ENCODE measurements at regions not wholly inside any gene's neighbourhood (a gene's known extent, or its start where the extent isn't known, plus 50 kb on each side); places are given as distances from the start of the nearest gene placed in this dataset.

DNA sequence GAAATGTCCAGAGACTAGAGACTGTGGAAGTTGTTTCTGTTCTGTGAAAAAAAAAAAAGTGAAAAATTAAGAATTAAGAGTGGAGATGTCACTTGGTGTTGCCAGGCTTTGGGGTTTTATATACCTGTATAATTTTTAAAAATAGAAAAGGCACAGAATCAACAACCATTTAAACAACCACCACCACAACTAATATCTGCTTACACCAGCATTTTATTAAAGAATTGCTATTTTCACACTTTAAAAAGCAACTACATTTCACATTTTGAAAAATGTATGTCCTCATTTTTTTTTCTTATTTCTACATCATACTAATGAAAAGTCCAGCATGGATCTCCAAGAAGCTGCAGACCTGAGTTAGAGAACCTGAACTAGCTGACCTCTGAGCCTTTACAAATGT lies 167.5 kb upstream of the DTNA start:
- intact Hi-C loops (cut with DNase I) = no loop called here
- Histone ChIP-seq H3K9me3 (no peaks in the 10 kb centered on the region), H3K27ac (no peak overlapping the region), H3K36me3 (no peaks in the 10 kb centered on the region), H3K27me3 (ENCODE audit: low read depth) (no peaks in the 10 kb centered on the region), H3K4me3 (no peak overlapping the region), H3K4me1 (no peaks in the 10 kb centered on the region)
- DNase-seq (no peak), ATAC-seq (no peak)
- TF ChIP-seq, protein P1, sequence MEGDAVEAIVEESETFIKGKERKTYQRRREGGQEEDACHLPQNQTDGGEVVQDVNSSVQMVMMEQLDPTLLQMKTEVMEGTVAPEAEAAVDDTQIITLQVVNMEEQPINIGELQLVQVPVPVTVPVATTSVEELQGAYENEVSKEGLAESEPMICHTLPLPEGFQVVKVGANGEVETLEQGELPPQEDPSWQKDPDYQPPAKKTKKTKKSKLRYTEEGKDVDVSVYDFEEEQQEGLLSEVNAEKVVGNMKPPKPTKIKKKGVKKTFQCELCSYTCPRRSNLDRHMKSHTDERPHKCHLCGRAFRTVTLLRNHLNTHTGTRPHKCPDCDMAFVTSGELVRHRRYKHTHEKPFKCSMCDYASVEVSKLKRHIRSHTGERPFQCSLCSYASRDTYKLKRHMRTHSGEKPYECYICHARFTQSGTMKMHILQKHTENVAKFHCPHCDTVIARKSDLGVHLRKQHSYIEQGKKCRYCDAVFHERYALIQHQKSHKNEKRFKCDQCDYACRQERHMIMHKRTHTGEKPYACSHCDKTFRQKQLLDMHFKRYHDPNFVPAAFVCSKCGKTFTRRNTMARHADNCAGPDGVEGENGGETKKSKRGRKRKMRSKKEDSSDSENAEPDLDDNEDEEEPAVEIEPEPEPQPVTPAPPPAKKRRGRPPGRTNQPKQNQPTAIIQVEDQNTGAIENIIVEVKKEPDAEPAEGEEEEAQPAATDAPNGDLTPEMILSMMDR (IDR thresholded peaks at IDR 0.05) = no peak

DNA sequence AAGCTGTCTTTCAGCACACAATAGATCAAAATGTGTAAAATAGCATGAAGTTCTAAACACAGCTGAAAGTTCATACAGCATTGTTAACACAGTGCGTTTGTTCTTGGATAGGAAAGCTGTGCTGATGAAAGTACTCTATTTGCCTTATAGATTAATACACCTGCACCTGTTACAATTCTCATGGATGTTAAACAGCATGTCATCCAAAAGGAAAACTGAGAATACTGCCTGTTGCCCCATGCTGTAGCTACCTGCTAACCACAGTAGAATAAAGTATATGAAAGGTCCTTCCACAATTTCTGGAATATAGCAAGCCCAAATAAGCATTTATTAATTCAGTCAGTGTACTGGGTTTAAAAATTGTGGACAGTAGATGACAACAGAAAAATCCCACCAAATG lies 166.7 kb upstream of the DTNA start:
- no peak for DNase-seq
- Histone ChIP-seq H3K4me1 (no peaks in the 10 kb centered on the region), H3K4me3 (no peak overlapping the region), H3K9me3 (no peaks in the 10 kb centered on the region), H3K27me3 (ENCODE audit: low read depth) (no peaks in the 10 kb centered on the region), H3K36me3 (no peaks in the 10 kb centered on the region), H3K27ac (no peak overlapping the region)
- no peak for ATAC-seq
- TF ChIP-seq, protein P1 (IDR thresholded peaks at IDR 0.05) = no peak
- intact Hi-C loops (cut with DNase I) = no loop called here

DNA sequence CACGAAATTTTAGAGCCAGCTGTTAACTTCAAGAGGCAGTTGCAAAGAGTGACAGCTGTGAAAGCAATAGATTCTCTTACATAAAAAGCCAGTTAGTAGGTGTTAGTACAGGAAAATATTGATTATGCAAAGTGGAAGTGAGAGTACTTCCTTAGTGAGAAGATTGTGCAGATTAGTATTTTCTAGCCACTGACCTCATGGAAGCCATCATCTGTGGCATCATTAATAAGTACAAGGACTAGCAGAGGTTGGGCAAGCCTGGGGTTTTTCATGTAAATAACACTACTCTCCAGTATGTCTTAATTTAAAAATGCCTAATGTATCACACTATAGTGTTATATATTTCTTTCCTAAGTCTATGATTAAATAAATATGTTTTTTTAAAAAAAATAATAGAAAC lies 166.2 kb upstream of the DTNA start:
- no peaks in the 10 kb centered on the region for H3K9me3 ChIP-seq
- DNase-seq = no peak
- intact Hi-C loops (cut with DNase I) = no loop called here

DNA sequence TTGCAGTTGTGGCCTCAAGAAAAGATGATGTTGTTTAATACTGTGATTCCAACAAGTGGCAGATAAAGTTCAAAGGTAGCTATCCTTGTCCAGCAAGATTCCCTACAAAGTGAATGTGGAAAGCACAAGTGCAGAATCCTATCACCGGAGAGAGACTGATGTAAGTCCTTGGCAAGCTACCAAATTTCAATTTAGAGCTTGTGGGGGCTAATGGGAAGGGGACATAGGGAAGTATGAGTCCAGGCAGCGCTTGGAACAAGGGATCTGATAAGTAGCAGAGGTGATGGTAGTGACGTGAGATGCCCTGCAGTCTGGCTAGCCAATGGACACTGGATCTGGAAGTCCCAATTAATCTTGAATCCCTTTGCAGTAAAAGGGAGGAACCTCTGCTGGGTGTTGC lies 165.2 kb upstream of the DTNA start:
- ATAC-seq (no peak), DNase-seq (no peak)
- intact Hi-C loops (cut with DNase I) = no loop called here
- Histone ChIP-seq H3K27ac (no peak overlapping the region), H3K36me3 (no peaks in the 10 kb centered on the region), H3K9me3 (no peaks in the 10 kb centered on the region), H3K4me1 (no peaks in the 10 kb centered on the region), H3K27me3 (ENCODE audit: low read depth) (no peaks in the 10 kb centered on the region), H3K4me3 (no peak overlapping the region)
- TF ChIP-seq, protein P1 (IDR thresholded peaks at IDR 0.05) = no peak

More for the DNA sequence above, 166.2 kb upstream of the DTNA start:
- no peak for ATAC-seq
- H3K27me3 ChIP-seq (ENCODE audit: low read depth) = no peaks in the 10 kb centered on the region
- no peak overlapping the region for H3K27ac ChIP-seq
- H3K36me3 ChIP-seq = no peaks in the 10 kb centered on the region
- no peaks in the 10 kb centered on the region for H3K4me1 ChIP-seq
- TF ChIP-seq, protein P1 (IDR thresholded peaks at IDR 0.05) = no peak
- H3K4me3 ChIP-seq = no peak overlapping the region

DNA sequence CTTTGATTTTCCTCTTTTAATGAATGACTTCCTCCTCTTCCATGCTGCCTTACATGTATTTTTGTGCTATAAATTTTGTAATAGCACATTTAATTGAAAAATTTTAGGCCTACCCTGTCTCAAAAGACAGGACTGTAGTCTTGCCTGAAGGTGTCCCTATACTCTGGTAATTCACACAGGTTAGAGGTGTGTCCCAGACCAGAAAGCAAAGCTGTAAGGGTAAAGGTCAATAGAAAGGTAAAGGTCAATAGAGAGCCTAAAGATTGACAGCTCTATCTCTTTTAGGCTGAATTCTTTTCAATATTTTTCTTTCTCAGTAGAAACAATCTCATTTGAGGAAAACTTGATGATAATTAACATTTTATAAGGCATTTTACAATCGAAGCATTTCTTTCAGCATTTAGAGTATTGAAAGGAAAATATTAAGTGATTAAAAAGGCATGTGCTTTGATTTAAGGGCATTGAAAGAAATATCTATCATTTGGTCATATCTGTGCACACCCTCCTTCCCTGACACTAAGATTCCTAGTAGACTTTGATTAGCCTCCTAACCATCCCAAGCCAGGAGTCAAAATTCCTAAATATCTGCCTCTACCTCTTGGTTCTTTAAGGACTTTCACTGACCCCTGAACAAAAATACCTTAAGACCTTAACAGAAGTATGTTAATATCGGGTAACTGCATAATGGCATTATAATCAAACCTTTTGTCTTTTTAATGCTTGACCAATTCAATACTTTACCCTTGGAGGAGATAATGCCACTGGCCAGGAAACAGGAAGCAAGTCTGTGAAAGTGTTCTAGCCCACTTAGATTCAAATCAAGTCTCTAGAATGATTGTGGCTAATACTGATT lies 161.8 kb upstream of the DTNA start:
- TF ChIP-seq, protein P1 (IDR thresholded peaks at IDR 0.05) = no peak
- Histone ChIP-seq H3K36me3 (no peaks in the 10 kb centered on the region), H3K4me3 (no peak overlapping the region), H3K27ac (no peak overlapping the region), H3K27me3 (ENCODE audit: low read depth) (no peaks in the 10 kb centered on the region), H3K9me3 (no peaks in the 10 kb centered on the region), H3K4me1 (no peaks in the 10 kb centered on the region)
- intact Hi-C loops (cut with DNase I) = no loop called here
- no peak for DNase-seq
- ATAC-seq = no peak
